ENCODE measurements at regions not wholly inside any gene's neighbourhood (a gene's known extent, or its start where the extent isn't known, plus 50 kb on each side); places are given as distances from the start of the nearest gene placed in this dataset.

- no peak for TF ChIP-seq CTCF (IDR thresholded peaks at IDR 0.05; ENCODE audit: low read length)
- no peak for TF ChIP-seq EZH2 (IDR thresholded peaks at IDR 0.05; ENCODE audit: borderline replicate concordance, low read length)
These were observed 207.7 kb upstream of the SLC16A7 start for GRCh38 chr12:59388176-59388575.

Measured in OCI-LY1 (cell line).